ENCODE measurements at regions not wholly inside any gene's neighbourhood (a gene's known extent, or its start where the extent isn't known, plus 50 kb on each side); places are given as distances from the start of the nearest gene placed in this dataset.

GRCh38 chr5:98364549-98364948 lies 408.9 kb upstream of the RGMB start:
- intact Hi-C loops (cut with micrococcal nuclease) (no loop called here), in situ Hi-C loops (cut with MboI; ENCODE audit: low sequenced_read_pairs) (no loop called here)

More at GRCh38 chr5:98364549-98364948, 408.9 kb upstream of the RGMB start:
- Histone ChIP-seq H3K9me3 (ENCODE audit: control insufficient read depth, insufficient read depth, low read length) (no peaks in the 10 kb centered on the region; the same call in 1 of the 2 replicates), H4K8ac (ENCODE audit: low read depth in 2 of 2, low read length in 2 of 2) (no peak overlapping the region), H3K4me1 (ENCODE audit: control insufficient read depth, insufficient read depth, low read length) (no peaks in the 10 kb centered on the region), H3K23ac (ENCODE audit: low read depth, low read length) (no peak overlapping the region), H2BK5ac (ENCODE audit: low read depth, low read length, poor library complexity, severe bottlenecking) (no peak overlapping the region), H3K27ac (ENCODE audit: insufficient read depth, low read length) (no peak overlapping the region), H3K56ac (ENCODE audit: extremely low read depth, insufficient read depth, low read length) (no peak overlapping the region), H2AK5ac (ENCODE audit: low read depth, low read length) (no peak overlapping the region), H3K36me3 (ENCODE audit: control insufficient read depth, insufficient read depth, low read length) (no peaks in the 10 kb centered on the region), H3K4me3 (ENCODE audit: insufficient read depth, low read depth, low read length) (no peak overlapping the region), H4K5ac (ENCODE audit: low read depth, low read length) (peak overlapping the region; percentile 2; the same call in 1 of the 2 replicates), H3K27me3 (ENCODE audit: control insufficient read depth, insufficient read depth, low read length) (no peaks in the 10 kb centered on the region), H3K14ac (replicated peaks; ENCODE audit: low read depth, low read length) (no peak overlapping the region), H2AK9ac (replicated peaks; ENCODE audit: low read depth, low read length, poor library complexity) (no peak overlapping the region), H2BK120ac (ENCODE audit: low read depth, low read length) (no peak overlapping the region), H3K9ac (ENCODE audit: low read depth, low read length) (no peak overlapping the region), H3K4me2 (ENCODE audit: low read depth, low read length) (no peak overlapping the region), H2AFZ (replicated peaks; ENCODE audit: low read length, poor library complexity) (no peak overlapping the region), H4K20me1 (ENCODE audit: insufficient read depth, low read length) (no peaks in the 10 kb centered on the region), H3K18ac (ENCODE audit: low read depth, low read length) (no peak overlapping the region; the same call in 1 of the 2 replicates), H3K4ac (ENCODE audit: low read depth, low read length) (no peak overlapping the region), H3K9me1 (ENCODE audit: insufficient read depth, low read length) (no peaks in the 10 kb centered on the region), H4K91ac (ENCODE audit: insufficient read depth, low read depth, low read length) (no peak overlapping the region), H2BK20ac (ENCODE audit: low read depth, low read length) (no peak overlapping the region), H2BK15ac (ENCODE audit: low read depth, low read length) (no peak overlapping the region), H3K79me1 (ENCODE audit: low read depth in 1 of 2, low read length in 2 of 2) (no peaks in the 10 kb centered on the region)
- dilution Hi-C loops (cut with HindIII; ENCODE audit: low sequenced_read_pairs, unreplicated experiment) = no loop called here
- TF ChIP-seq ELK1 (IDR thresholded peaks at IDR 0.05; ENCODE audit: borderline replicate concordance, low read depth, low read length) = no peak
- no peak for TF ChIP-seq BHLHE40 (IDR thresholded peaks at IDR 0.05; ENCODE audit: low read depth, low read length)
- no peak for TF ChIP-seq RFX5 (IDR thresholded peaks at IDR 0.05; ENCODE audit: low read depth, low read length)
- no peak for TF ChIP-seq MAZ (IDR thresholded peaks at IDR 0.05; ENCODE audit: borderline replicate concordance, low read depth, low read length)
- TF ChIP-seq MAFK (IDR thresholded peaks at IDR 0.05; ENCODE audit: low read depth, low read length) = no peak
- no peak for TF ChIP-seq CTCF (conservative IDR thresholded peaks at IDR 0.05; ENCODE audit: low read depth, low read length)
- no peak for TF ChIP-seq CHD1 (IDR thresholded peaks at IDR 0.05; ENCODE audit: low read depth, low read length)
- TF ChIP-seq CEBPB (IDR thresholded peaks at IDR 0.05; ENCODE audit: low read depth, low read length) = no peak
- no peak for TF ChIP-seq NFE2L2 (IDR thresholded peaks at IDR 0.05; ENCODE audit: low read depth, low read length)
- TF ChIP-seq POLR2A (IDR thresholded peaks at IDR 0.05; ENCODE audit: low read depth, low read length) = no peak
- no peak for TF ChIP-seq FOS (IDR thresholded peaks at IDR 0.05; ENCODE audit: low read depth, low read length)
- no peak for DNase-seq
- no TSS peak for BruUV-seq (replicated peaks)
- CTCF ChIA-PET = no interaction called here
- WGBS, 2 experiments (ENCODE audit: extremely low coverage in 2 of 2, insufficient read length in 1 of 2) = 100% methylated on average over 1 of the region's 2 CpGs; no CpG with 5 or more reads in 1 of the 2 experiments
- ATAC-seq (ENCODE audit: low read depth) = no peak
- POLR2A ChIA-PET (ENCODE audit: unreplicated experiment) = no interaction called here
